ENCODE measurements at regions not wholly inside any gene's neighbourhood (a gene's known extent, or its start where the extent isn't known, plus 50 kb on each side); places are given as distances from the start of the nearest gene placed in this dataset.

GRCh38 chr1:38539931-38540330, 319.6 kb downstream of the RRAGC start:
- no peak overlapping the region for H3K9ac ChIP-seq (ENCODE audit: low read depth in 1 of 2, low read length in 2 of 2)
- no peak overlapping the region for H3K27ac ChIP-seq (ENCODE audit: low read depth in 1 of 2, low read length in 2 of 2)
- TF ChIP-seq NR2F2 (IDR thresholded peaks at IDR 0.05) (no peak), ATF3 (IDR thresholded peaks at IDR 0.05) (no peak), REST (IDR thresholded peaks at IDR 0.05) (no peak), SP1 (IDR thresholded peaks at IDR 0.05) (no peak), RAD21 (IDR thresholded peaks at IDR 0.05) (no peak), EGR1 (IDR thresholded peaks at IDR 0.05; ENCODE audit: low read depth in 2 of 2) (no peak), MAX (IDR thresholded peaks at IDR 0.05) (no peak), RXRA (IDR thresholded peaks at IDR 0.05) (no peak), FOXA2 (IDR thresholded peaks at IDR 0.05) (no peak), TAF1 (conservative IDR thresholded peaks at IDR 0.05) (no peak), ZBTB33 (IDR thresholded peaks at IDR 0.05) (no peak)
- H3K27me3 ChIP-seq (ENCODE audit: control insufficient read depth in 4 of 4, insufficient read depth in 4 of 4, low read length in 3 of 4) = peaks cover 0 to 3% (median 1%) of the 10 kb centered on the region in 4 donors
- no peaks in the 10 kb centered on the region for H3K36me3 ChIP-seq (ENCODE audit: control insufficient read depth in 4 of 4, insufficient read depth in 3 of 4, low read depth in 1 of 4, low read length in 3 of 4)
- no peak overlapping the region for H3K4me3 ChIP-seq (ENCODE audit: low read depth in 1 of 3, low read length in 3 of 3)
- 55% methylated on average over 6 of the region's 6 CpGs for WGBS
- DNase-seq (ENCODE audit: low spot score) = no peak
- H3K4me1 ChIP-seq (ENCODE audit: control insufficient read depth in 4 of 4, insufficient read depth in 4 of 4, low read length in 3 of 4) = no peaks in the 10 kb centered on the region
- H3K9me3 ChIP-seq (ENCODE audit: control insufficient read depth in 4 of 4, low read length in 3 of 4) = no peaks in the 10 kb centered on the region

- no peak for DNase-seq (ENCODE audit: low spot score)
- H3K27me3 ChIP-seq (ENCODE audit: control insufficient read depth in 4 of 4, insufficient read depth in 4 of 4, low read length in 3 of 4) = peaks cover 0 to 3% (median 1%) of the 10 kb centered on the region in 4 donors
- no peak overlapping the region for H3K27ac ChIP-seq (ENCODE audit: low read depth in 1 of 2, low read length in 2 of 2)
- no peak overlapping the region for H3K4me3 ChIP-seq (ENCODE audit: low read depth in 1 of 3, low read length in 3 of 3)
- TF ChIP-seq REST (IDR thresholded peaks at IDR 0.05) (no peak), FOXA1 (IDR thresholded peaks at IDR 0.05) (no peak), GABPA (IDR thresholded peaks at IDR 0.05 in 1 of 2, conservative IDR thresholded peaks at IDR 0.05 in 1 of 2) (no peak), ATF3 (IDR thresholded peaks at IDR 0.05) (no peak), CTCF (IDR thresholded peaks at IDR 0.05; ENCODE audit: low read depth, low read length, missing input control) (no peak), ZBTB33 (IDR thresholded peaks at IDR 0.05) (no peak), NR2F2 (IDR thresholded peaks at IDR 0.05) (no peak), JUND (IDR thresholded peaks at IDR 0.05) (no peak)
- H3K4me1 ChIP-seq (ENCODE audit: control insufficient read depth in 4 of 4, insufficient read depth in 4 of 4, low read length in 3 of 4) = no peaks in the 10 kb centered on the region
- H3K36me3 ChIP-seq (ENCODE audit: control insufficient read depth in 4 of 4, insufficient read depth in 3 of 4, low read depth in 1 of 4, low read length in 3 of 4) = no peaks in the 10 kb centered on the region
- 62% methylated on average over 4 of the region's 4 CpGs for WGBS
- no peaks in the 10 kb centered on the region for H3K9me3 ChIP-seq (ENCODE audit: control insufficient read depth in 4 of 4, low read length in 3 of 4)
- H3K9ac ChIP-seq (ENCODE audit: low read depth in 1 of 2, low read length in 2 of 2) = no peak overlapping the region
Measured at GRCh38 chr1:38538834-38539233, 320.7 kb downstream of the RRAGC start.

Data from liver (tissue), 8 donors.